Adipocyte (in vitro differentiated cells): ENCODE measurements at regions not wholly inside any gene's neighbourhood (a gene's known extent, or its start where the extent isn't known, plus 50 kb on each side); places are given as distances from the start of the nearest gene placed in this dataset.
A peak's percentile ranks its signal among the peaks of the same experiment; 100 is the strongest.

Source experiments
- DNase-seq: peaks from one replicate; pipeline ENCODE4 v3.0.0-alpha.2; 2015; ENCODE audit warnings: low read depth
- H3K27me3 ChIP-seq: replicated peaks from 2 replicates; pipeline ENCODE4 v1.7.0; 2013; ENCODE audit warnings: mild to moderate bottlenecking, low read length, moderate library complexity; ENCODE audit not compliant: control insufficient read depth, insufficient read depth
- H3K36me3 ChIP-seq: 2 replicates; pipeline ENCODE4 v1.7.0; 2013; ENCODE audit warnings: low read length, mild to moderate bottlenecking, moderate library complexity; ENCODE audit not compliant: control insufficient read depth, insufficient read depth, severe bottlenecking
- H3K4me1 ChIP-seq: 2 replicates; pipeline ENCODE4 v1.7.0; 2013; ENCODE audit warnings: mild to moderate bottlenecking, low read length, moderate library complexity; ENCODE audit not compliant: control insufficient read depth, insufficient read depth
- H3K4me3 ChIP-seq: 2 replicates; pipeline ENCODE4 v1.7.0; 2013; ENCODE audit warnings: mild to moderate bottlenecking, low read length, moderate library complexity
- H3K9ac ChIP-seq: 2 replicates; pipeline ENCODE4 v1.7.0; 2013; ENCODE audit warnings: mild to moderate bottlenecking, low read length, moderate library complexity
- H3K9me3 ChIP-seq: 2 replicates; pipeline ENCODE4 v1.7.0; 2013; ENCODE audit warnings: mild to moderate bottlenecking, low read length, moderate library complexity; ENCODE audit not compliant: control insufficient read depth

DNA sequence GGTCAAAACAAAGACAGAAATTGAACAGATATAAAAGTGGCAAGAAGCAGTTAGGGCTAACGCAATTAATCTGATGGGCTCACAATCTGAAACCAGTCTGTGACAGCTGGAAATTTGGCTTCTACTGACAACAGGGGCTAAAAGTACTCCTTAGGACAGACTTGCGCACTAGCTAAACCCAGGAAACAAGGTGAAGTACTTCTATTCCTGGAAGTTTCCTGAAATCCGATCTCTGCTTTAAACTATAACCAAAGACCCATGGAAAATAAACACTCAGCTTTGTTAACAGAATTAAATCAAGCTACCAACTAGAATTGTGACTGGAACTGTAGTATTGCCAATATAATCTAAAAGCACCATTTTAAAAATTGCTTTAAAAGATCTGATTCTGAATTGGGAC, 520.2 kb upstream of the ZWINT start:
- no peak overlapping the region for H3K4me3 ChIP-seq
- H3K27me3 ChIP-seq, result no peaks in the 10 kb centered on the region
- DNase-seq, result no peak
- H3K9ac ChIP-seq, result no peak overlapping the region
- no peaks in the 10 kb centered on the region for H3K9me3 ChIP-seq
- H3K36me3 ChIP-seq, result no peaks in the 10 kb centered on the region
- no peaks in the 10 kb centered on the region for H3K4me1 ChIP-seq

DNA sequence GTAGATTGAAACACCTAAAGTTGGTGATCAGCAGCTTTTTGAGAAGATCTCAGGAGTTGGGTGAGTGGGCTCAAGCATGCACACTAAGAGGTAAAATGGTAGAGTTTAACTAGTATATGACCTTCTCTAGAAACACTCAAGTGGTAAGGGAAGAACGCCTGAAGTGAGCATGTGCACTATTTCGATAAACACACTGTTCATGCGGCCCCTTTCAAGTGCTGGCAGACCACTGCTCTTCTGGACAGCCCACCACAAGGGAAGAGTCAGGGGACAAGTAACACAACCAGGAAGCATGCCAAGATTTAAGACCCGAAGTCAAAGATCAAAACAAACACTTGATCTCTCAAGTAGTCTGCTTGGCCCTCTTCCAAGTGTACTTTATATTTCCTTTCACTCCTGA, 519.5 kb upstream of the ZWINT start:
- Histone ChIP-seq H3K27me3 (no peaks in the 10 kb centered on the region), H3K9me3 (no peaks in the 10 kb centered on the region), H3K36me3 (no peaks in the 10 kb centered on the region), H3K4me3 (no peak overlapping the region), H3K4me1 (no peaks in the 10 kb centered on the region), H3K9ac (no peak overlapping the region)
- DNase-seq, result no peak

DNA sequence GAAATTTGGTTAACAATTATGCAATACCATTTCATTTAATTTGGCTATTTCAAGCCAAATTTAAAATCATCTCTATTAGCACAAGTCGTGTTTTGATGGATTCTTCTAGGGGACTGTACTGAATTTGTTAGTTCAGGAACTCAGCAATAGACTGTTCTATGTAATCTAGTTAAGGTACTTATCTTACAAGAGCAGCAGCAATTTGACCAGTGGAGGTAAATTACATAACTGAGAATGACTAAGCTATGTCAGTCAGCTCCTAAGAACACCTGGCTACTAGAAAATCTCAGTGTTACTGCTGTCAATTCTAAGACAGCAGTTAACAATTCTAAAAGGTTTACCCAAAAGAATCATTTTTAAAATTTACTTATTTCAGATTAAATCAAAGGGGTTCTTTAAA, 513.9 kb upstream of the ZWINT start:
- Histone ChIP-seq H3K9me3 (no peaks in the 10 kb centered on the region), H3K4me3 (no peak overlapping the region), H3K27me3 (no peaks in the 10 kb centered on the region), H3K9ac (no peak overlapping the region), H3K36me3 (no peaks in the 10 kb centered on the region), H3K4me1 (no peaks in the 10 kb centered on the region)
- DNase-seq, result no peak

DNA sequence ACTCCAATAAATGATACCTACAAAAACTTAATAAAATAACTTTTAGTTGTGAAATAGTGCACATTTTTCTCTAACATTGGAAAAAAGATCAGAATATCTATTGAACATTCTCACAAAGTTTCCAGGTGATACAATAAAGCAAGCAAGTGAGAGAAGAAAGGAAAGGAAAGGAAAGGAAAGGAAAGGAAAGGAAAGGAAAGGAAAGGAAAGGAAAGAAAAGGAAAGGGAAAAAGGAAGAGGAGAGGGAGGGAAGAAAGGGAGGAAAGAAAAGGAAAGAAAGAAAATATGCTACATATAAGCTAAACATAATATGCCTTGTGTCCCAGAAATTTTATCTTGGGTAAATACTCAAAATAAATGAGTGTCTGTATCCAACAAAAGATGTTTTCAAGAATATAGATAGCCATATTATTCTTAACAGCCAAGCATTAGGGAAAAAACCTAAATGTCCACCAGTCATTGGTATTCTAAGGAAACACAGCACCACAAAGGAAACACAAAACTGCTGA, 510.2 kb upstream of the ZWINT start:
- Histone ChIP-seq H3K9ac (no peak overlapping the region), H3K4me1 (no peaks in the 10 kb centered on the region), H3K9me3 (no peaks in the 10 kb centered on the region), H3K36me3 (no peaks in the 10 kb centered on the region), H3K4me3 (no peak overlapping the region), H3K27me3 (no peaks in the 10 kb centered on the region)
- no peak for DNase-seq

DNA sequence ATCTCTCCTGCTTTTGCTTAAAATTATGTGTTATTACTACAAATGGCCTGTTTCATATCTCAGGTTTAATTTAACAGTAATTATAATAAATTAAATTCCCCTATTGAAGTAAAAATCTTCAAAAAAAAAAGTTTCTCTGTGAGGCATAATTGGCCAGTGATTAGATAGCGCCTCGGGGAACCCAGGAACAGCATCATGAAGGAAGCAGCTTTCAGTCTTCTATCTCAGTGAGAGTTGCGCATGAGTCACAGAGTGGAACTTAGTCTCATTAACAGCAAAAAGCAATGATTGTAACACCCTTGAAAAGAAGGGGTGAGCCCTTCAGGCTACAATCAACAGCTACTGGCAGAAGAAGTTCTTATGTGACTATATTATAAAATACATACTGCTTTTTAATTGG, 506.2 kb upstream of the ZWINT start:
- Histone ChIP-seq H3K9ac (no peak overlapping the region), H3K4me3 (no peak overlapping the region), H3K4me1 (no peaks in the 10 kb centered on the region), H3K36me3 (no peaks in the 10 kb centered on the region), H3K9me3 (no peaks in the 10 kb centered on the region), H3K27me3 (no peaks in the 10 kb centered on the region)
- no peak for DNase-seq

DNA sequence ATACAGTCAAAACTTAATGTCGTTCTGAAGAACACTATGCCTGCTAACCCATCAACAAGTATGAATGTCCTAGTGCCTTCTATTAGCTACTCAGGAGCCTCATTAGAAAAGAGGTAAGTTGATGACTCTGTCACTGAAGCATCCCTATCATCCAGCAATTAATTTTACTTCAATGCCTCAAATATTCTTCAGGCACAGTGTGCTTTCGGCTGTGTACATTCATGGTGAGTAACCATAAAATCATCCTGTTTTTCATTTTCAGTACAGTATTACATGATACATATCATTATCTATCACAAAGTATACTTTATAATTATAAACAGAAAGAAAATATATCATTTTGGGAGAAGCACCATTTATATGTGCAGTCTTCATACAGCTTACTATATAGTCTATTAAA, 495.5 kb upstream of the ZWINT start:
- H3K36me3 ChIP-seq, result no peaks in the 10 kb centered on the region
- no peak for DNase-seq

DNA sequence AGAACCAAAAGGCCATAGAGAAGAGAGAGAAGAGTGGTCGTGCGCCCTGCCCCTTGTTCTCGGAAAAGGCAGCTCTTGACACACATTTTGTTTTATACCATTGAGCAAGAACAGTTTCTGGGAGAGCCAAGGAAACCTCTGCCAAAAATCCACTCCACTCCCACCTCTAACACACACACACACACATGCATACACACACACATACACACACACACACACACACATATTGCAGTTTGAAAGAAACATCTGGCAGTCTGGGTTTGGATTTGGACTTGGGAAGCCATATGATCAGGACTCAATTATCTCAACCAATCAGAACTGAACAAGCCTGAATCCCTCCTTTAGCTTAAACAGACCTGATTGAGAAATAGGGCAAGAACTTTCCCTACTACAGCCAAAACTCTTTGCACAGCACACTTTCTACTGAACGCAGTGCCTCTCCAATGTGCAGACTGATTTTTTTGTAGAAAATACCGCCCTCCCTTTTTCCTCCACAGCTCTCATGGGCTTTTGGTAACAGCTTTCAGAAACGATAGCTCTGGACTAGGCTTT, 484.0 kb upstream of the ZWINT start:
- no peaks in the 10 kb centered on the region for H3K36me3 ChIP-seq
- H3K9ac ChIP-seq, result no peak overlapping the region
- H3K9me3 ChIP-seq, result no peaks in the 10 kb centered on the region
- H3K4me1 ChIP-seq, result peaks cover 5% of the 10 kb centered on the region
- H3K27me3 ChIP-seq, result no peaks in the 10 kb centered on the region
- no peak for DNase-seq
- H3K4me3 ChIP-seq, result no peak overlapping the region

More for the DNA sequence above, 495.5 kb upstream of the ZWINT start:
- no peaks in the 10 kb centered on the region for H3K4me1 ChIP-seq
- no peak overlapping the region for H3K9ac ChIP-seq
- no peaks in the 10 kb centered on the region for H3K27me3 ChIP-seq
- no peak overlapping the region for H3K4me3 ChIP-seq
- no peaks in the 10 kb centered on the region for H3K9me3 ChIP-seq

DNA sequence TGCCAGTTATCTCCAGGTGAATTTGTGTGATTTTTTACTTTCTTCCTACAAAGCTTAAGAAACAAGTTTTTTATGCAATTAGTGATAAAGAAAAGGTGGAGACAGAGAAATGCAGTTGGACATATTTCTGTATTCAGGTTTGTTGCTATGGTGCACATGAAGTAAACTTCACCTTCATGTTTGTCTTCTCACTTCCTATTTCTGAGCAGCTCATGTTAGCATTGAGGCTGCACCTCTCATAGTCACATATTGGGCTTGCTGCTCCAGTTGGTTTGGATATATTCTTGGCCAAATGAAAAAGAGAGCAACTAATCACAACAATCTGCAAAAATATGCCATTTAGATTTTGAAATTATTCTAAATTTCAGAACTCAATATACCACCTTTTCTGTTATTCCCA, 475.6 kb upstream of the ZWINT start:
- Histone ChIP-seq H3K9ac (no peak overlapping the region), H3K4me1 (no peaks in the 10 kb centered on the region), H3K4me3 (no peak overlapping the region), H3K36me3 (no peaks in the 10 kb centered on the region), H3K9me3 (no peaks in the 10 kb centered on the region), H3K27me3 (no peaks in the 10 kb centered on the region)
- DNase-seq, result no peak

DNA sequence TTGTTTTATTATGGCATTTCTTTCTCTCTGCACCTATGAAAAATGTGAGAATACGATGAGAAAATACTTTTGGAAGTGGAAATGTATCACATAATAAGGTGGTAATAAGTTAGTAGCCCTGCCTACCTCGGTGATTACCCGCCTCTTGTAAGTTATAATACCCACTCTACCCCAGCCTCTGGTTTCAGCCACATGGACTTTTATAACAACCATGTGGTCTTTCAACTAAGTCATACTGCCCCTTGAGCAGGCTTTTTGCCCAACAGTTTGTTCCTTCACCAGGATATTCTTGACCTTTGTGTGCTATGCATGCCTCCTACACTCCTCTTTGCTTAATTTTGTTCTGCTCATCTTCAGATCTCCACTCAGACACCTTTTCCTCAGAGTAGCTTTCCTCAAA, 470.6 kb upstream of the ZWINT start:
- Histone ChIP-seq H3K36me3 (no peaks in the 10 kb centered on the region), H3K4me3 (no peak overlapping the region), H3K9ac (no peak overlapping the region), H3K27me3 (no peaks in the 10 kb centered on the region), H3K4me1 (no peaks in the 10 kb centered on the region), H3K9me3 (peaks cover 7% of the 10 kb centered on the region)
- DNase-seq, result no peak

DNA sequence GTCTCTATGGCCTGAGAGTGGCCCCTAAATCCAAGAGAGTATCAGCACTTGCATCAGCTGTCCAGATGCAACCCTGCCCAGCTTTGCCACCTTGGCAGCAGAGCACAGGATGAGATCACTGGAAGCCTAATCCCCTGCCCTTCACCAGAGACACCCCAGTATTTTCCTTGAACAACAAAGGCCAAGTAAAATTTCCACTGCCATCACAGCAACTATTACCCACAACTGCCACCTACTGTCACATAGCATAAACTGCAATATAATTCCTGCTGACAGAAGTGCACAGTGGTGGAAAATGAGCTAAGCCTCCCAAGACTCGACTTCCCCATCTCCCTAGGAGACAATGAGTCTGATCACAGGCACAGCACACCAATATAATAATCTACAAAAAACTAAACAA, 462.8 kb upstream of the ZWINT start:
- Histone ChIP-seq H3K4me1 (no peaks in the 10 kb centered on the region), H3K36me3 (no peaks in the 10 kb centered on the region), H3K4me3 (no peak overlapping the region), H3K9me3 (peaks cover 10% of the 10 kb centered on the region), H3K27me3 (no peaks in the 10 kb centered on the region), H3K9ac (no peak overlapping the region)
- peak; percentile 0 for DNase-seq

DNA sequence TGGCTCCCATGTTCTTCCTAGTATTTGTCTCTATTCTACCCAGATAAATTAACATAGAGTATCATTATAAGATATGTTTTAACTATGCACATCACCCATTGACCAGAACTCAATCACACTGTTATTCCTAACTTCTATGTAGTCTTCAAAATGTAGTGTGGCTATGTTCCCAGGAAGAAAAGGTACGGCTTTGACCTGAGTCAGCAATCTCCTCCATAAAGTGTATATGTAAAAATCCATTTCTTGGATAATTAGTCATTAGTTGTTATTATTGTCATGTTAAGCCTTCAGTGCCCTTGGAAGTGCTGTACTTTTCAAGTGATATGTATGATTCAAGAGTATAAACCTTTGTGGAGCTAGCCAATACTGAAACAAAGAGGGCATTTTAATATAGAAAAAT, 444.0 kb upstream of the ZWINT start:
- H3K27me3 ChIP-seq, result no peaks in the 10 kb centered on the region

DNA sequence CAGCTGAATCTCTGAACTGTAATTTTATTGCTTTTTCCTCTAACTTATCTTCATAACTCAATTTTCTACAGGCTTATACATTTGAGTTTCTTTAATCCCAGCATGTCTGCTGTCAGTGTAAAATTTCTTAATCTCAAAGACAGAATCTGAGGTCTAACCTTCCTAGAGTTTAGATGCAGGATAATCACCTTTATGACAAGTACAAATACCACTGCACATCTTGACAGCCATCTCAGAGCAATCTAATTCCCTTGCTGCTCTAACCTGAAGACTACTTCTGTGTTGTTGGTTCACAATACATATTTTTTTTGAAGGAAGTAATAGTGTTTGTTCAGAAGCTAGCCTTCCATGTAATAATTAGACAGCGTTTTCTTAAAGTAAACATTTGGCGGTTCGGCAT, 424.2 kb upstream of the ZWINT start:
- no peak for DNase-seq
- Histone ChIP-seq H3K36me3 (no peaks in the 10 kb centered on the region), H3K4me3 (no peak overlapping the region), H3K9me3 (no peaks in the 10 kb centered on the region), H3K9ac (no peak overlapping the region), H3K27me3 (no peaks in the 10 kb centered on the region), H3K4me1 (no peaks in the 10 kb centered on the region)

More for the DNA sequence above, 444.0 kb upstream of the ZWINT start:
- H3K4me3 ChIP-seq, result no peak overlapping the region
- H3K4me1 ChIP-seq, result no peaks in the 10 kb centered on the region
- no peaks in the 10 kb centered on the region for H3K36me3 ChIP-seq
- H3K9me3 ChIP-seq, result no peaks in the 10 kb centered on the region
- no peak overlapping the region for H3K9ac ChIP-seq
- no peak for DNase-seq
